ENCODE measurements at regions not wholly inside any gene's neighbourhood (a gene's known extent, or its start where the extent isn't known, plus 50 kb on each side); places are given as distances from the start of the nearest gene placed in this dataset.

- ChIA-PET POLR2A (no interaction called here), CTCF (no interaction called here)
- no peaks in the 10 kb centered on the region for H3K9me3 Mint-ChIP-seq (ENCODE audit: insufficient read depth)
- H3K36me3 Mint-ChIP-seq (ENCODE audit: low read depth), result no peaks in the 10 kb centered on the region
- no peak for DNase-seq
- ATAC-seq, result no peak
- H3K4me3 Mint-ChIP-seq, result no peak overlapping the region
- no peaks in the 10 kb centered on the region for H3K4me1 Mint-ChIP-seq (ENCODE audit: low read depth)
- no peak overlapping the region for H3K27ac Mint-ChIP-seq
- H3K27me3 Mint-ChIP-seq (ENCODE audit: low read depth), result peaks cover 2% of the 10 kb centered on the region
Measured at GRCh38 chr2:75788902-75789301, 78.2 kb upstream of the GCFC2 start.

GRCh38 chr2:75788154-75788553 is 77.4 kb upstream of the GCFC2 start:
- CTCF ChIA-PET, result no interaction called here
- no peak overlapping the region for H3K4me3 Mint-ChIP-seq
- no peak for DNase-seq
- no peaks in the 10 kb centered on the region for H3K36me3 Mint-ChIP-seq (ENCODE audit: low read depth)
- H3K4me1 Mint-ChIP-seq (ENCODE audit: low read depth), result no peaks in the 10 kb centered on the region
- no peak overlapping the region for H3K27ac Mint-ChIP-seq
- POLR2A ChIA-PET, result no interaction called here
- no peak for ATAC-seq
- H3K9me3 Mint-ChIP-seq (ENCODE audit: insufficient read depth), result no peaks in the 10 kb centered on the region
- H3K27me3 Mint-ChIP-seq (ENCODE audit: low read depth), result peaks cover 2% of the 10 kb centered on the region

- ChIA-PET CTCF (no interaction called here), POLR2A (no interaction called here)
Measured at GRCh38 chr2:75787532-75788132, 76.9 kb upstream of the GCFC2 start.

GRCh38 chr2:75775311-75775823 is 64.7 kb upstream of the GCFC2 start:
- peaks cover 5% of the 10 kb centered on the region for H3K27me3 Mint-ChIP-seq (ENCODE audit: low read depth)
- ATAC-seq (no peak), DNase-seq (no peak)
- ChIA-PET CTCF (interaction anchor here (1.5 kb wide), 1 partner anchor 825 kb away, joined by 3 read pairs; no protein-coding TSS in a partner anchor), POLR2A (no interaction called here)
- H3K4me3 Mint-ChIP-seq, result no peak overlapping the region
- H3K4me1 Mint-ChIP-seq (ENCODE audit: low read depth), result no peaks in the 10 kb centered on the region
- no peaks in the 10 kb centered on the region for H3K9me3 Mint-ChIP-seq (ENCODE audit: insufficient read depth)
- no peaks in the 10 kb centered on the region for H3K36me3 Mint-ChIP-seq (ENCODE audit: low read depth)
- no peak overlapping the region for H3K27ac Mint-ChIP-seq

More at GRCh38 chr2:75787532-75788132, 76.9 kb upstream of the GCFC2 start:
- Mint-ChIP-seq H3K36me3 (ENCODE audit: low read depth) (no peaks in the 10 kb centered on the region), H3K27me3 (ENCODE audit: low read depth) (peaks cover 2% of the 10 kb centered on the region), H3K4me3 (no peak overlapping the region), H3K27ac (no peak overlapping the region), H3K4me1 (ENCODE audit: low read depth) (no peaks in the 10 kb centered on the region), H3K9me3 (ENCODE audit: insufficient read depth) (no peaks in the 10 kb centered on the region)
- no peak for ATAC-seq
- DNase-seq, result no peak

- DNase-seq (no peak), ATAC-seq (no peak)
- ChIA-PET CTCF (no interaction called here), POLR2A (no interaction called here)
- no peak overlapping the region for H3K4me3 Mint-ChIP-seq
- no peaks in the 10 kb centered on the region for H3K9me3 Mint-ChIP-seq (ENCODE audit: insufficient read depth)
- no peaks in the 10 kb centered on the region for H3K4me1 Mint-ChIP-seq (ENCODE audit: low read depth)
- H3K27ac Mint-ChIP-seq, result no peak overlapping the region
- no peaks in the 10 kb centered on the region for H3K36me3 Mint-ChIP-seq (ENCODE audit: low read depth)
- peaks cover 7% of the 10 kb centered on the region for H3K27me3 Mint-ChIP-seq (ENCODE audit: low read depth)
Measured at GRCh38 chr2:75772908-75773630, 62.4 kb upstream of the GCFC2 start.

- ATAC-seq (no peak), DNase-seq (no peak)
- CTCF ChIA-PET, result no interaction called here
- no peaks in the 10 kb centered on the region for H3K4me1 Mint-ChIP-seq (ENCODE audit: low read depth)
- H3K9me3 Mint-ChIP-seq (ENCODE audit: insufficient read depth), result no peaks in the 10 kb centered on the region
- no peak overlapping the region for H3K27ac Mint-ChIP-seq
- H3K4me3 Mint-ChIP-seq, result no peak overlapping the region
- POLR2A ChIA-PET, result no interaction called here
- no peaks in the 10 kb centered on the region for H3K36me3 Mint-ChIP-seq (ENCODE audit: low read depth)
- H3K27me3 Mint-ChIP-seq (ENCODE audit: low read depth), result peaks cover 7% of the 10 kb centered on the region
Measured at GRCh38 chr2:75765798-75766197, 55.1 kb upstream of the GCFC2 start.

- H3K36me3 Mint-ChIP-seq (ENCODE audit: low read depth), result no peaks in the 10 kb centered on the region
- ChIA-PET CTCF (no interaction called here), POLR2A (no interaction called here)
- H3K27me3 Mint-ChIP-seq (ENCODE audit: low read depth), result peaks cover 7% of the 10 kb centered on the region
- H3K4me1 Mint-ChIP-seq (ENCODE audit: low read depth), result no peaks in the 10 kb centered on the region
- DNase-seq (no peak), ATAC-seq (no peak)
- H3K27ac Mint-ChIP-seq, result no peak overlapping the region
- H3K4me3 Mint-ChIP-seq, result no peak overlapping the region
- no peaks in the 10 kb centered on the region for H3K9me3 Mint-ChIP-seq (ENCODE audit: insufficient read depth)
Measured at GRCh38 chr2:75764611-75765010, 53.9 kb upstream of the GCFC2 start.

All from activated CD8-positive, alpha-beta T cell treated with anti-CD3 and anti-CD28 coated beads, Interleukin-2, amount 10 ng/mL, durations not matched to agents 7 days and 5 days (primary cell).